SHP77 (cell line): ENCODE measurements at regions not wholly inside any gene's neighbourhood (a gene's known extent, or its start where the extent isn't known, plus 50 kb on each side); places are given as distances from the start of the nearest gene placed in this dataset.
A peak's percentile ranks its signal among the peaks of the same experiment; 100 is the strongest.

Source experiments
- DNase-seq, 2 experiments: peaks; one replicate each; lab custom pipeline; 2025; lab: John Stamatoyannopoulos, UW

DNA sequence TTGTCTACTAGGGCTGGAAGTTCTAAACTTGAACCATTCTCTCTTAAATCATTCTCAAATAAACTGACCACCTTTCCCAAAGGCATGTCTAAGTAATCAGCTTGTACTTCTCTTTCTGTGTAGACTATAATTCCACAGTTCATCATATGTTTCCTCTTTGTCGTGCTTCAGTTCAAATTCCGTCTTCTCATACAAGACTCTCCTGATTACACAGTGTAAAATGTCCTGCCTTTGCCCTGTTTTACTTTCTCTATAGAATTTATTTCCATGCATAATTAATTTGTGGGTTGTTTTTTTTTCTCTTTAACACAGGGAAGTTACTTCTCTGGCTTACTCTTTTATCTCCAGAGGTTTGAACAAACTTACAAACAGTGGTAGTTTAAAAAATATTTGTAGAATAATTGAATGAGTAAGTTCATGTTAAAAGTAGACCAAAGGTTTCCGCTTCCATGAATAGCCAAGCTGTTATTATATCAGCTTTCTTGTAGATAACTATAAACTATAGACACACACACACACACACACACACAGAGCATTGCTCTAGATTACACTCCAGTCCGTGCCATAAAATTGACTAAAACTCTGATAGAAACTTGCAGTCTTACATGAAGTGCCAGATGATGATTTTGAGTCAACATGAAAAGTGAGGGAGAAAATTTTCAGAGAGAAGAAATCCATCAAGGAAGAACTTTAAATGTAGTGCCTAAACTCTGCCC, 119.0 kb downstream of the SUCNR1 start:
- DNase-seq: no peak

DNA sequence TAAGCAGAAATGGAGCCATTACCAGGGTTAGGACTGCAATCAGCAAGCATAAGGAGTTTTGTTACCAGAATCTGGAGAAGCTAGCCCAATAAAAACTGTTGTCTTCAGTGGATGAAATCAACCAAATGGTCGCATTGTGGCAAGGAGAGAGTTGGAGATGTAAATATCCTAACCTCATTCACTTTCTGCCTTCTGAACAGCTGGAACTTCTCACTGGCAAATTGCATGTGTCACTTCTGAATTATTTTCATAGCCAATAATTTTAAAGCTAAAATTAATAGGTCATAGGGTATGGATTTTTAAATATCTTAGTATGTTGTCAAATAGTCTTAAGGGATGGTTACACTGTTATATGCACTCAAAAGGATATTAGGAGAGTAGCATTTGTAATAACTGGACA, 121.6 kb downstream of the SUCNR1 start:
- DNase-seq: no peak

DNA sequence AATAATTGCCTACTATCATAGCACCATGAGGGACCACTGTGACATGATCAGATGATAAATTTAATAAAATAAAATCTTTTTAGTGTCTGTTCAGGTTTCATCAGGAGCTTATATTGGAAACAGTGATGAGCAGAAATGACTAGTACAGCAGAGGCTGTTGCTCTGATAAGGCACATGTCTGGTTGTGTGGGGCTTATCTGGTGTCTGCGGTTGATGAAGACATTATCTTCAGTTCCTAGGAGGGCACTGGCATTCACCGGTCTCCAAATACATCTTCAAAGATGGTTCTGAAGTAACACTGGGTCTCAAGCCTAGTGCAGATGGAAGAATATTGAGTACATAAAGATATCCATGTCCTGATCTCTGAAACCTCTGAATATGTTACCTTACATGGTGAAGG, 125.3 kb downstream of the SUCNR1 start:
- DNase-seq: no peak

DNA sequence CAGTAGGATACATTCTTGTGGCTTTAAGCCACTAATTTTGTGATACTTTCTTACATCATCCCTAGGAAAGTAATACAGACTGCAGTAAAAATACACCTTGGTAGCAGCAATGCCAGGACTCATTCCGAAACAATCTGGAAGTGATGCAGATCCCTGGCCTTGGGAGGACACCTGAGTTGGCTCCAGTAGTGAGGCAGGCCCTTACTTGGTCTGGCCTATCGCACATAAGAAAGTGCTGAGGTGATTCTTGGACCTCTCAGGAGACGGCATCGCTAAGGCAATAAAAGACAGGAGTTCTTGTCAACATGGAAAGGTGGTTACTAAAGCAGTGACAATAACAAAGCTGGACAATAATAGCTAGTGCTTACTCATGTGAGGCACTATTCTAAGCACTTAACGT, 126.5 kb downstream of the SUCNR1 start:
- DNase-seq: no peak

DNA sequence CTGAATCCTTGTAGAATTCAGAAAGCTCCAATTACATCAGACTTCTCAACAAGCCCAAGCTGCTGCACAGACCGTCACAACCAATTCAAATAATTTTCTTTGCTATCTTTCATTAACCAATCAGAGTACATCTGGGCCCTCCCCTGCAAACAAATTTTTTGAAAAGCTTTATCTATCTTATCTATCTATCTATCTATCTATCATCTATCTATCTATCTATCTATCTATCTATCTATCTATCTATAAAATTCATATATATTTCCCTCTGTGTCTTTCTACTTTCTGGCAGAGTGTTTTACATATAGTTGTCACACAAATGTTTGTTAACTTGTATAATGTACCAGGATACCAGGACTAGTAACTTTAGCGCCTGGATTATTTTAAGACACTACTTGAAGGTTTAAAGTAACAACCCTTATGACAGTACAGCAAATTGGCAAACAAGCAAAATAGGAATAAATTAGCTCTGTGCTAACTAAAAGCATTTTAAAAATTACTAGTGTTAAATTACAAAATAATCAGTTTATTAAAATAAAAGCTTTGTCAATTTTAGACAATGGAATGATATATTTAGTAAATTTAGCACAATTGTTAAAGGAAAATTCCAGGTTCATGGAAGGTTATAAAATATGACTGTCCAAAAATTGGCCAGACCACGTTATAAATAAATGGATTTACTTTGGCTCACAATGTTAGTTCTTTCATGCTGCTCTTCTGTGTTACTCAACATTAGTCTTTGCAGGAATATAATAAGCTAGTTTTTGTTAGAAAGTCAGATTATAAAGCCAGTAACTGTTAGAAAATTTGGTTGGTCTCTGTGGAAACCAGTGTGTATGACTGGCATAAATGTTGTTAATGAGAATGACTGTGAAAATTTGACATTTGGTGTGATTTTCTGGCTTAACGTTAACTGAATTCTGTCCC, 138.6 kb downstream of the SUCNR1 start:
- DNase-seq: no peak

DNA sequence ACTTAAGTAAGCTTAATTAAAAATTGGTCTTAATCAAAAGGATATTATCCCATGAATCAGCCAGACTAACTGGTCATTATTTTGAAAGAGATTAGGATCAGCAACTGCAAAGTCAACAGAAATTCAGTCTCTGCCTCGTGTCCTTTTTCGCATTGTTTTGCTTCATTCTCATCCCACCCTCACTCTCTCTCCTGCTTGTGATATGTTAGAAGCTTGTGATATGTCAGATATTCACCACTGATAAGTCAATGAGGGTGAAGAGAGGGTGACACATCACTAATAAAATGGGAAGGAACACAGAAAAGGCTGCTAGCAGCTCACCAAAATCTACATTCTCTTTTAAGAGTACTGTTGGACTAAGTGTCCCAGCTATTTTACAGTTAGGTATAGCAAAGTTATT, 146.1 kb downstream of the SUCNR1 start:
- no peak for DNase-seq

DNA sequence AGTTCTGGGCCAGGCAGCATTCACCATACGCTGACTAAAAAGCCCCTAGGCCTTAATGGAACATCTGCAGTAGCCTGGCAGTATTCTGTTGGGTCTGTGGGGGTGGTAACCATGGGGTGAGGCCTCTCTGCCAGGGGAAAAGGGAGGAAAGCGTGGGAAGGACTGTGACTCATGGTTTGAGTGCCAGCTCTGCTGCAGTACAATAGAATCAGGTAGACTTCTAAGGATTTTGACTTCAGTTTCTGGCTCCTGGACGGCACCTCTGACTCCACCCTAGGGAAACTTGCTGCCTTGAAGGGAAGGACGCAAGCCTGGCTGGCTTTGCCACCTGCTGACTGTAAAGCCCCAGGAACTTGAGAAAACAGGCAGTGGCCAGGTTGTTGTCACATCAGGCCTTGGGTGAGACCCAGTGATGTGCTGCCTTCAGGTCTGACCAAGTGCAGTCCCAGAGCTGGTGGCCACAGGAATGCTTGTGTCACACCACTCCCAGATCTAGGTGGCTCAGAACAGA, 148.6 kb downstream of the SUCNR1 start:
- no peak for DNase-seq

DNA sequence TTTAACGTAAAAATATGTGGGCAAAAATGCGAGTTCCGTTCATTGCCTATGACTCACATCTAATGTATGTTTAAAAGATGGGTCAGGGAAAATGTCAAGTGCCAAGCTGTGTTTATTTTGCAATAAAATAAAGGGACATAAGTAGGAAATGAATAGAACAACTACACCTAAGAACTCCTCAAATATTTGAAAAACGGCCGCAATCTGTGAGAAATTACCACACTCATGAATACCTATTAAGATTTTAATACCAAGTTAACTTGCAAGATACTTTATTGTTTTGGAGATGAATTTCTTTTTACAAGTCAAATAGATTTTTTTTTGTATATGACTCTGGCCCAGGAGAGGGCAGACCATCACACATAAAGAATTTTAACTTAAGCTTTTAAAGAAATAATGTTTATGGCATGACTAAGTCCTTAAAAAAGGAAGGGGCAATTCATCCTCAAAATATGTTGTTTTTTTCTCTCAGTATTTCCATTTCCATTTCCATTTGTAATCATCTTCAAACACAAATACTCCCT, 152.7 kb downstream of the SUCNR1 start:
- peak; percentile 69 to 78 for DNase-seq

DNA sequence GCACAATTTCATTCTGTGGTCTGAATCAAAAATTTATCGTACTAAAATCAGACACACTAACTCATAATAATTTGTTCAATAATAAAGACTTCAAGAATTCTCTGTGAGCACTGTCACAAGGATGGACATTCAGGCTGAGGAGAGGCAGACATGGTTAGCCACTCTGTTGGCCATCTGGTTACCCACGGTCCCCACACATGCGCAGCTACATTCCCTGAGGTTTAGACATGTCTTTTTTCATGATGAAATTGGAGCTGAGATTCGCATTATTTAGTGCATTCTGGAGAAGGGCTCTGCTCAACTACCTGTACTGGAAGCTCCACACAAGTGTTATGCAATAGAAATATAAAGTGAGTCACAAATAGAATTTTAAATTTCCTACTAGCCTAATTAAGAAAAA, 156.9 kb downstream of the SUCNR1 start:
- no peak for DNase-seq

DNA sequence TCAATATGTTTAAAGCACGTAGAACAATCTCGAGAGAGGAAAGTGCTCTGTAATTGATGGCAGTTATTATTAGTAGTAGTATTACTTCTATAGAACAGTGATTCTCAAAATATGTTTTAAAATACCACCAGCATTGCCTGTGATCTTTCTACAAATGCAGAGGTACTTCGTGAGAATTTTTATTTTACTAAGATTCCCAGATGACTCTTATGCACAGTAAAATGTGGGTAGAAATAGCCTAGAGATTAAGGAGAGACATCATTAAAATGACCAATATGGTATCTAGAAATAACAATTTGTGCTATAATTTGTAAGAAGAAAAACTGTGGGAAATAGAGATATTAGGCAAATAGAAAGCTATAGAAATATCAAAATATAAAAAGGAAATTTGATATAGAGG, 157.9 kb downstream of the SUCNR1 start:
- DNase-seq: no peak

DNA sequence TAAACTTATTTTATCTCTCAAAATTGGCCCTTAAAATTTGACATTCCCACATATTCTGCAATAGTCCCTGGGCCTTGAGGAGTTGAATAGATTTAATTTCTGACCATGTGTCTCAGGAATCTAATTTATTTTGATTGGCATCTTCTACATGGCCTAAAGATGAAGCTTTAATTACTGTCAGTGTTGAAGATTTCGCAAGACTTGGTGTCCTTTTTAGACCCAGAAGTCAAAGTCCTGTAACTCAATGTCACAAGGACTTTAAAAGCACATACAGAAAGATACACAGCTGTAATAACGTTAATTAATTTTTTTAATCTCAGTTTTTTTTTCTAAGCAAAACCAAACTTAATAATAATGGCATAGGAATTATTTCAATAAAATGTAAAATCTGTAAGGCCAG, 163.9 kb downstream of the SUCNR1 start:
- DNase-seq: no peak

DNA sequence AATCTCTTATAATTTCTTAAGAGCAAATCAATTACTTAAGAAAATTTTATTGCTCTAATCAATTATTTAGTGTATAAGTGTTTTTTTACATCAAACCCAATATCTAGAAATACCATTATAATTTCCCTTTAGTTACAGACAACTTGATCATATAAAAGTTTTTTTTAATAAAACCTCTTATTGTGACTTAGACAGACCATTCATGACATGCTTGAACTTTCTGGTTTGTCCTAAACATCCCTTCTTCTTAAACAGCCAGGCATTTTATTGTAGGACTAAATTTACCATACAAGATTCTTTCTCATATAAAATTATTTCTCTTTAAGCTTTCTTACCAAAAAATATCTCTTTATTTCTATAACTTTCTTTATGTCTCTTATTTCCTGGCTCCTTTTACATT, 164.5 kb downstream of the SUCNR1 start:
- no peak for DNase-seq

DNA sequence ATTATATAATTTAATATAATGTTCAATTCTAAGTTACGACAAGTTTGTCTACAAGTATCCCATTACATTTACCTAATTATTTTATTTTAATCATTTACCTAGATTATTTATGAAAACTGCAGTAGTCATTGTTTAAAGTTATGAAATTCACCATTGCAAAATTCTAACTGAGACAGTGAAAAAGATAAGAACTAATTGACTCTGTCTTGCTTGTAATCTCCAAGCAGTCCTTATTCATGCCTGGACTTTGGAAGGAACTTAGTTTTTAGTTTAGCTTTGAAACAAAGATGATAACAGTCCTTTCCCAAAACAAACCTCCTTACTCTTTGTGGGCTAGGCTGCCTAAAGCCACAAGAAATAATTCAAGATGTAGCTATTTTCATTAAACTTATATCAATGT, 165.0 kb downstream of the SUCNR1 start:
- DNase-seq: no peak

DNA sequence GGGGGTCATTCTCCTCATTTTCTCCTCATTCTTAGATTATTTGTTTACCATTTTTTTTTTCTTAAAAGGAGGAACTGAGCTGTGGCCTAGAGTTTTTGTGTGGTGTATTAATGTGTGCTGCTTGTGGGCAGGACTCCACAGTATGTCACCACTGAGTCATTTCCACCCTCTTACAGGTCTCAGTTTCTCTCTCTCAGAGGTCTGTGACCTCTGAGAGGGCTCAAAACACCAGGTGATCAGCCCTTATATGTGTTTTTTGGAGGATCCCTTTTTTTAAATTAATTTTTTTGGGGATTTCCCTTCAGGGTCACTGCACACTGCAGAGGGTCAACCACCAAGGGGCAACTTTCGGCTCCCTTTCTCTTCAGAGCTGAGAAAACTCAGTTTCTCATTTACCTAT, 166.4 kb downstream of the SUCNR1 start:
- DNase-seq: no peak

DNA sequence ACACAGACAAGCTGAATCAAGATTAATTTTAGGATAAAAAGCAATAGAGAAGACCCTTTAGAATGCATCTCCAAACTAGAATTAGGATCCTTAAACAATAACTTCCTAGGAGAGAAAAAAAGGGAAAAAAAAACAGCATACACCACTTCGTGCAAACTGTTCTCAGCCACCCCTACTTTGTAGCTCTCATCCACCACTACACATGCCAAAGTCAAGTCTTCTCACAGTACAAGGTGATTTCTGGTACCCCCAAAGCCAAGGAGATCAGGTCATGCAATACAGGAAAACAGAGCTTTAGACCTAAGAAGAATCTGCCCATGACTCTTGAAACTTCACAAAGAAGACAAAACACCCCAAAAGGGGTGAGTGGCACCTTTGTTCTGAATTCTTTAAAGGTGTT, 166.9 kb downstream of the SUCNR1 start:
- DNase-seq: no peak

DNA sequence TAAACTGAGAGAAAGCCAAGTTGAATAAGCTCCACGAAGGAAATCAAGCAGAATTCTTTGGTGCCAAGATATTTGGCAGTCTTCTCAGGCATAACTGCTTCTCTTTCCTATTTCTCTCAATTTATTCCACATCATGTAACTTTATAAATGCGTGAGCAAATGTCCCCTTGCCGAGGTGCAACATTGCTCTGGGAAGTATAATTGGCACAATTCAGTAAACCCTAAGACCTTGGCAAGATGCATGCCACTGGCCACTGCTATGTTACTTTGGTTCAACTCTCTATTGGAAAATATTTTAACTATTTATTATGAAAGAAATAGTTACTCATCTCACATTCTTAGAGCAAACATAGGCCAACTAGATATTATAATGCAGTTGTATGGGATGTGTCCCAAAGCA, 170.2 kb downstream of the SUCNR1 start:
- no peak for DNase-seq

DNA sequence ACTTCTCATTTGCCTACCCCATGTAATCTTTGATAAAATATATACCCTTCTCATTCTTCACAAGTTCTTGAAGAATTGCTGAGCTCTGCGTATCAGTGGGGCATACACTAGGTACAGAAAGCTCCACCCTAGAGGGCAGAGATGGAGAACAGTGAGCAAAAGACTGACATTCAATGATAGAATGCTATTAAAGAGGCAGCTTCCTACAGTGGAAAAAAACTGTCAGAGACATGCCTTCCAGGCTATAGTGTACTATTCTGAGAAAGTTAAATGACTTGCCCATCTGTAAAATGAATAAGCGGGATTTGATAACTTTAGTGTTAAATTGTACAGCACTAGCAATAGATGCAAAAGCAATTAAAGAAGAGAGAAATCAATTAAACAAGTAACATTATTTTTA, 172.8 kb downstream of the SUCNR1 start:
- no peak for DNase-seq

DNA sequence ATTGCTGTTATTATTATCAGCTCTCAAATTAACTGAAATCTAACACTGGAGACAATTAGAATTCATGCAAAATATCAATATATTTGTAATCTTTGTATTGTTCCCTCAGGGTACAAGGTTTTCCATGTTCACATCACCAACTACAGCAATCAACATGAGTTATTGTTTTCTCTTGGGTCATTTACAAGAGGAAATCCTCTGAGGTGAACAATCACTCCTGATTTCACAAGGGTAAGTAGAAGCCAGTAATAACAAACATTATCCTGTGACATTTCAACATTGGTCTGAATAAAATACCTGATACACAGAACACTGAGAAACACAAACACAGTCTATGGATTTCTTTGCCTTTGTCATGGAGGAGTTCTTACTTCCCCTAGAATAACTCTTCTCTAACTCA, 174.0 kb downstream of the SUCNR1 start:
- DNase-seq: no peak

DNA sequence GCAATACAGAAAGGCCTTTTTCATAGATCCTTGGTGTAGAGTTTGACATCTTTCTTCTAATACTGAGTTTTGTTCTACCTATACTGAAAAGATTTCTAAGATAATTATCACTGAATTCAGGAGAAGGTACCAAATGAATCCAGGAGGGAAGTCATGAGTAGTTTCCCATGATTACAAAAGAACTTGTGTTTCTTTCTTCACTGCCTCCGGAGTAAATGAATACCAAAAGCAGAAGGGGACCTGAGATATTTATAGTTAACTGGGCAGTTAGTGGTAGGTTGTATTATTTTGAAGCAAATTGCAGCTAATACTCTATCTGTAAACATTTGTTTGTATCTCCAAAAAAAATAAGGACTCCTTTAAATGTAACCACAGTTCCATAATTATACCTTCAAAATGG, 175.4 kb downstream of the SUCNR1 start:
- no peak for DNase-seq

DNA sequence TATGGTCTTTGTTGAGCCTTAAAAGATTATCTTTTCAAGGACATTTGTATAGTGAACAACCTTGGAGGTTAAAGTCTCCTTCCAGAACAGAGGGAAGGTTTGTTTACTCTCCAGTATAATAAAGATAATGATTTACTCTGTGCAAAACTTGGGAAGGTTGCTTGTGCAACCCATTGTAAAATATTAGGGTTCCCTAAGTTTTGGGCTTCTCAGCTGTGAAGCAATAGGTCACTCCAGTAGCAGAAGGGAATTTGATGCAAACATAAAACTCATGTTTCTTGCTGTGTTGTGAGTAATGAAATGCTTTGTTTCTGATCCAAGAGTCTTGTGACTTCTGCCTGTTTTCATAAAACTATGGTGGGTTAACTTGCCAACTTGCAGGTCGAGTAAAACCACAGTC, 177.5 kb downstream of the SUCNR1 start:
- no peak for DNase-seq

DNA sequence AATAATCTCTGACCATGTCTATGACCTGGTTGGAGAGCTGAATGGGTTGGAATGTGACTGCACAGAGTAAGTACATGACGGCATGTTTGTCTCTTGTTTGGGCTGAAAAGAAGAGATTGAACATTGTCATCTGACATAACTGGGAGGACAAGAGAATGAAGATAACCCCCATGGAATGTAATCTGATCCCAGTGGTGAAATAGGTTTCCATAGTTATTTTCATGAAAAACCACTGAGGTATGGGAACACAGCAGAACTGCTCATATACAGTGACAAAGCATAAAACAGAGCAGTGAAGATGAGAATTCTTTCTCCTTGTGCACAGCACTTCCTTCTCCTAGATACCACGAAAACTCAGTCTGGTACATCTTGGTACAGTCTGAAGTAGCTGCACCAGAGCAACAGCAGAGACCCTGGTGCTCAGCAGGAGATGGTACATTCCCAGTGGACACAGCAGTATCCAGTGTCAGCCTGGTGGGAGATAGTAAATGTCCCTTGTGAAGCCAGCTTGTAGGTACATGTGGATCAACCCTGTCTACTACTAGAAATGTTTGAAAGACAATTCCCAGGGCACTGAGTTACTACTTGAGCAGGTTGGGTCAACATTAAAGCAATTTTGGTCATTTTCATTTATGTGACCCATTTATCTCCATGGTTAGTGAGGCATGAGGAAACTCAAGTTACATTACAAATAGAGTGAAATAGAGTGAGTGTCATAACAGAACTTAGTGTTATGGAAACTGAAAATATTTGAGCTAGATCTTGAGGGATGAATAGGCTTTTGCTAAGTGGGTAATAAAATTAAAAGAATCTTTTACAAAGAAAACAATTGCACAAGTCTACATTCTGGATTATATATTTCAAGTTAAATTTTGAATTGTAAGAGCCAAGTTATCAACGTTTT, 178.3 kb downstream of the SUCNR1 start:
- DNase-seq: no peak

DNA sequence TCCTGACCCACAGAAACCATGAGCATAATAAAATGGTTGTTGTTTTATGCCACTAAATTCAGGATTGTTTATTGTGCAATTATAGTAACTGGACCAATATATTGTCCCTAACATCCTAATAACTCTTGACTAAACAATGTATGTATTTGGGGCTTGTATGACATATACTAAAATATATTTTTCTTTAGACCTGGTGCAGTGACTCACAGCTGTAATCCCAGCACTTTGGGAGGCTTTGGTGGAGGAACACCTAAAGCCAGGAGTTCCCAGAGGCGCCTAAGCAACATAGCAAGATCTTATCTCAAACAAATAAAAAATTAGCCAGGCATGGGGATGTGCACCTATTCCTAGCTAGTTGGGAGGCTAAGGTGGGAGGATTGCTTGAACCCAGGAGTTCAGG, 180.4 kb downstream of the SUCNR1 start:
- no peak for DNase-seq
